ENCODE measurements at regions not wholly inside any gene's neighbourhood (a gene's known extent, or its start where the extent isn't known, plus 50 kb on each side); places are given as distances from the start of the nearest gene placed in this dataset.
"Not testable (repeated sequence)": the region's sequence is repeated elsewhere in the genome, so short reads cannot be mapped to it uniquely, and the experiment has no call there.

DNA sequence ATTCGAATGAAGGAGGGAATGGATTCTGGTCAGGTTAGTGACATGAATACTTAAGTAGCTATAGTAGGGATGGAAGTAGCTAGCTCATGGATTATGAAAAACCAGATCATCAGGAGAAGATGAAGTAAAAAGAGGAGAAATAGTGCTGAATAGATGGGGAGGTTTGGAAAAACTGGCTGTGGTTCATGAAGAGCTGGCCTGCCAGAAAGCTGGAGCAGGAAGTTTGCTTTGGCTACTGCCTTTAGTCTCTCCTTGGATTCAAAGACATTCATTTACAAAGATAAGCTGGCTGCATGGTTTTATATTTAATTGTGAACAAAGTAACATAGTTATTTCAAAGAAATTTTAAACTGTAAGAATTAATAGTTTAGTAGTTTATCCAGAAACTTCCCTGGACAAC is 567.0 kb downstream of the RIT2 start:
- no peak for DNase-seq

- DNase-seq: no peak
These were observed 565.9 kb downstream of the RIT2 start for GRCh38 chr18:42549596-42549995.

GRCh38 chr18:42552559-42552958 is 562.9 kb downstream of the RIT2 start:
- not testable (repeated sequence) for DNase-seq

- DNase-seq: no peak
These were observed 556.3 kb downstream of the RIT2 start for GRCh38 chr18:42559069-42559690.

- DNase-seq: no peak
These were observed 554.0 kb downstream of the RIT2 start for GRCh38 chr18:42561521-42561920.

- no peak for DNase-seq
These were observed 551.5 kb downstream of the RIT2 start for GRCh38 chr18:42563995-42564394.

- no peak for DNase-seq
These were observed 550.7 kb downstream of the RIT2 start for GRCh38 chr18:42564761-42565160.

DNA sequence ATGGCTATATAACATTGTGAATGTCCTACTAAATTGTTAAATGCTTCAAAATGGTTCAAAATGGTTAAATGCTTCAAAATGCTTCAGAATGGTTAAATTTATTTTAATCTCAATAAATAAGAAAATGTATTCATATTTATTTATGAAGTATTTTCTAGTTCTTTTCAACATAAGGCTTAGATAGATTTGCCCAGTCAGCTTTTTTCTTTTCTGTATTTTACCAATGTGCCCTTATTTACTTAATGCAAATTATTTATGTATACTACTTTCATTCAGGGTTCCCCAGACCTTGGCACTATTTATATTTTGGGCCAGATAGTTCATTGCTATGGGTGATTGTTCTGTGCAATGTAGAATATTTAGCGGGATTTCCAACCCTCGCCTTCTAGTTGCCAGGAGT is 546.7 kb downstream of the RIT2 start:
- DNase-seq: no peak

GRCh38 chr18:42574871-42575270 is 540.6 kb downstream of the RIT2 start:
- DNase-seq: no peak

GRCh38 chr18:42576124-42576523 is 539.4 kb downstream of the RIT2 start:
- DNase-seq: peak; percentile 15

DNA sequence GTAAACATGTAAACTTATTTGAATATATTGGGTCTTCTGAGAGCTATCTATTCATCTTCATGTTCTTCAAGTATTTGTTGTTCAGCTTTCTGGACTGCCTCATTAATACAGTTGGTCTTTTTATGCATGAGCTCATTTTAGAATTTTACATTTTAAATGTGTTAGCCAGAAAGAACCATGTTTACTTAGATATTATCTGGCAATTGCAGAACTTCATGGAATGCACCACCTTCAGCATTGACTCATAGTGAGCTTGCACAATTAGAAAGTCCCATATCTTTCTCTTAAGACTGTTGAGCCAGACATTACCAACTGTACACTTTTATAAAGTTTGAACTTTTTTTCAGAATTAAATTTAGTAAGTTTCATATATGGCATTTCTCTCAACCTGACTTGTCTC is 536.7 kb downstream of the RIT2 start:
- no peak for DNase-seq

- DNase-seq: no peak
These were observed 533.2 kb downstream of the RIT2 start for GRCh38 chr18:42582266-42582665.

DNA sequence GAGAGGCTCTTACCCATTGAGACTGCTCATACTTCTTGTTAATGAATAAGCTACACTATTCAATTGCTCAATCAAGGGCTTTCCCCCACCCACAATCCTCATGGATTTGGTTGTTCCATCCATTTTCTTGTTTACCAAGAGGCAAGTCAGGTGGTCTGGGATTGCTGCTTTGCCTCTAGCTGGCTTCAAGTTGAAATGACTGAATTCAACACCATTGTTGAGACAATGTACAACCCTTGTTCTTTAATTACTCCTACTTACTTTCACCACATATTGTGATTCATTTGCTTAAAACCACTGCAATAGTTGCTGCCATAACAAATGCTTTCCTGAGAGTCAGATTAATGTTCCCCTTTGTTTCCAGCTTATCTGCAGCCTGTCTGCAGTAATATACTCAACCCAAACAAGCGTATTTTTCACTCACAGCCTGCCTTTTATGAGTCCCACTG is 532.2 kb downstream of the RIT2 start:
- DNase-seq: no peak

- DNase-seq: no peak
These were observed 528.9 kb downstream of the RIT2 start for GRCh38 chr18:42586601-42587000.

DNA sequence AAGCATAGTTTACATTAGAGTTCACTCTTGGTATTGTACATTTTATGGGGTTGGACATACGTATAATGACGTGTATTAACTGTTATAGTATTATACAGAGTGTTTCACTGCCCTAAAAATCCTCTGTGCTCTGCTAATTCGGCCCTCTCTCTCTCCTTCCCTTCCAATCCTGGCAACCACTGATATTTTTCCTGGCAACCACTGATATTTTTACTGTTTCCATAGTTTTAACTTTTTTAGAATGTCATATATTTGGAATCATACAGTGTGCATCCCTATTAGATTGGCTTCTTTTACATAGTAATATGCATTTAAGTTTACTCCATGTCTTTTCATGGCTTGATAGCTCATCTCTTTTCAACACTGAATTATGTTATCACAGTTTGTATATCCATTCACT is 526.7 kb downstream of the RIT2 start:
- peak; percentile 20 for DNase-seq

DNA sequence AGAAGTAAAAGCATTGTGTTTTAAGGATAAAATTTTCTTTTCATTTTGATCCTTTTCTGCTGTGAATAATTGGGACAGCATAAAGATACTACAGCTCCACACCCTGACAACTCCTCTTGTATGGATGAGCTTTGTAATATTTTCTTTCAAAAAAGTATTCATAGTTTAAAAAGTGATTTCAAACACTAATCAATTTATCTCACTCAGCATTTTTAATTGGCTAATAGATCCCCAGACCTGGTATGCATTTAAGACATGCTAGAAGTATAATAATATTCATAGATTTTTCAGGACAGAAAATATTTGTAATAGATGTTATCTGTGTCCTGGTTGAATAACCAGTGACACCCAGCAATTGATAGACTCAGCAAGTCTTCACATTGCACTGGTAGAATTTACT is 510.7 kb downstream of the RIT2 start:
- no peak for DNase-seq

DNA sequence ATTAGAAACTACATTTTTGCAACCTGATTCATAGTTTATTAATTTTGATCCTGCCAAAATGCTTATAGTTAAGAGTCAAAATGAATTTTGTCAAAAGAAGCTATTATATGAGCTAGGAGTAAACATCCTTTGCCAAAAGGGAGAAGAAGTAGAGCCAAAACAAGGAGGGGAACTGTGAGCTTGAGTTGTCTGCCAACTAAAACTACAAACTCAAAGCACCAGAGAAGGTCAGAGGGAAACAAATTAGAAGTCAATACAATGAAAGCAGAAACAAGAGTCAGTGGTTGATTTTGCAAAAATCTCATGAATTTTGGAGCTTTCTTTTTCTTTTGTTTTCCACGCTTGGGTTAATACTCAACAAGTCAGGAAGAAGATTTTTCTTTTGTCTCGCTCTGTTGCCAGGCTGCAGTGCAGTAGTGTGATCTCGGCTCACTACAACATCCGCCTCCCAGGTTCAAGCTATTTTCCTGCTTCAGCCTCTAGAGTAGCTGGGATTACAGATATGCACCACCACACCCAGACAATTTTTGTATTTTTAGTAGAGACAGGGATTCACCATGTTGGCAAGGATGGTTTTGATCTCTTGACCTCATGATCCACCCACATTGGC is 508.5 kb downstream of the RIT2 start:
- DNase-seq: no peak

DNA sequence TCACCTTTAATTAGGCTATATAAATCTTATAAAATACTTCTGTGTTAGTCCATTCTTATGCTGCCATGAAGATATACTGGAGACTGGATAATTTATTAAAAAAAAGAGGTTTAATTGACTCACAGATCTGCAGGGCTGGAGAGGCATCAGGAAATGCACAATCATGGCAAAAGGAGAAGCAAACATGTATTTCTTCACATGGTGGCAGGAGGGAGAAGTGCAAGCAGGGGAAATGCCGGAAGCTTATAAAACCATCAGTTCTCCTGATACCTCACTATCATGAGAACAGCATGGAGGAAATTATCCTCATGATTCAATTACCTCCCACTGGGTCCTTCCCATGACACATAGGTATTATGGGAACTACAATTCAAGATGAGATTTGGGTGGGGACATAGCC is 504.4 kb downstream of the RIT2 start:
- no peak for DNase-seq

DNA sequence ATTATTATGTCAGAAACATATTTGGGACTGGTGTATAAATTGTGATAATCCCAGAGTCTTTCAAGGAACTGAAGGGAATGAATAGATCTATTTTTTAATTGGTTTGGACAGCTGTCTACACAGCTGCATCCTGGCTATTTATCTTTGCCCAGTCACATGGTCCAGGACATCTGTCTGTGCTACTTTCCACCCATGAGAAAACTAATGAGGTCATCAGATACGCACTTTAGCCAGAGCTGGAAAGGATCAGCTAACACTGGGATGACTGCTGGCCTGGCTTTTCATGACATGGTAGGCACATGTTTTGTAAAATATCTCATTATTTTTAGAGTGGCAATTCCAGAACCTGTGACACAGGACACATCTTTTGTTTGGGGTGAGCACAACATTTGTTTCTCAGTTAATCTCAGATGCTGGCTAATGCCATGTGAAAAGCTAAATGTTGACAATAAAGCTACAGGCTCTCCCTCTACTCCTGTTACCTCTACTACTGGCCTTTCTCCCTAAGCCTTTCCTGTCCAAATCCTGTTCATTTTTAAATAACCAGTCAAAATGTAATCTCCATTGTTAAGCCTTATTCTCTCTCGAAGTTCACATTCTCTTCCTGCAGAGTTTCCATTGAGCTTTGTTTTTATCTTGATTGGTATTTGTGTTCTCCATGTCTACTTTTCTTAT is 500.7 kb downstream of the RIT2 start:
- peak; percentile 96 for DNase-seq

DNA sequence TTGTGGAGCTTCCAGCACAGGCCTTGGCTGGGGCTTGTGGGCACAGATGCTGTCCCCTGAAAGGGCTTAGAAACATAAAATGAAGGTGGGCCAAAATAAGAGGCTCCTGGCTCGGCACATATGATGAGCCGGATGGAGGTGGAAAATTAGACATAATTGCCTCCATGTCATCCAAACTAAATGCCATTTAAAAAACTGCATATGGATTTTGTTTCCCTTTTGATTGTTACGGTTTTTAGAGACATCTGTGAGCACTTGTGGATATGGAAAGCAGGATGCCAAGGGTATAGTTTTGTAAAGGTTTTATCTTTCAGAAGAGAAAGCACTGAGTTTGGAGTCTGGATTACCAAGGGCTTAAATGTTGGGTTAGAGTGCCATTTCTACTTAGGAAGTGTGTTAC is 498.3 kb downstream of the RIT2 start:
- DNase-seq: peak; percentile 84

- DNase-seq: no peak
These were observed 495.7 kb downstream of the RIT2 start for GRCh38 chr18:42619771-42620170.

GRCh38 chr18:42620657-42621056 is 494.8 kb downstream of the RIT2 start:
- no peak for DNase-seq

DNA sequence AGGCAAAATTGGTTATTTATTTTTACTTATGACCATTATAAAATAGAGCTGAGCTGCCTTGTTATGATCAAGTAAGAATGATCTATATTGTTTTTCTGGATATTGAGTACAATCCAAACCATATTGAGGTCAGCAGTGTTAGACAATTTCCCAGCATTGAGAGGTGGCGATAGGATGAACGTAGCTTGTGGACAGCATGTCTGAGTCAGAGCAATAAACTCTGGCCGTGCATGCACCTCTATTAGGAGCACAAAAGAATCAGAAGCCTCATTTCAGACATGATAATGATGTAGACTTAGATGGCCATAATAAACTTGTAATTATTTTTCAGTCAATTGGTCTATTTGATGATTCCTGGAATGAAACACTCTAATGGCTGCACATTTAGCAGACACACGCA is 491.6 kb downstream of the RIT2 start:
- DNase-seq: no peak

DNA sequence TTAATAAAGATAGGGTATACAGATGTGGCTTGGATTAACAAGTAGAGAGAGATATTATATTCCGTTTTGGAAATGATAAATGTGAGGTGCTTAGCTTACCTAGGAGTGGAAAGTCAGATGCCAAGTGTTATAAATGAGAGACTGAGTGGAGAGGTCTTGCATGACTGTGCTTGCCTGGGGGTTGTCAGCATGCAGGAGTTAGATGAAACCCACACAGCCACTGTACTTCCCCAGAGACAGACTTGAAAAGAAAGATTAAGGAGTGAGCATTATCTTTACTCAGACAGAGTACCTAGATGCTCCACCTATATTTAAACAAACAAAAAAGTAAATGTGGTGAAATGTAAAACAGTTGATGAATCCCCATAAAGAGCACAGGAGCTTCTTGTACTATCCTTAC is 482.7 kb downstream of the RIT2 start:
- peak; percentile 24 for DNase-seq
